A549 (cell line): ENCODE measurements at regions not wholly inside any gene's neighbourhood (a gene's known extent, or its start where the extent isn't known, plus 50 kb on each side); places are given as distances from the start of the nearest gene placed in this dataset.

Experiments
- ATAC-seq, 2 experiments: fragments of 200-7000 bp in 1 of 2; fragments of >200 bp in 1 of 2; cut with Nextera tagmentation in 1 of 2; cut with Tn5 transposase in 1 of 2; 3 replicates each; pipeline versions ENCODE4 v1.8.0 to v1.9.1; 2018 to 2020; ENCODE audit warnings: mild to moderate bottlenecking in 1 of 2, moderate library complexity in 1 of 2
- CTCF ChIA-PET: fragments of 300-600 bp; sonication (Branson Sonifier 250); formaldehyde crosslinking; extraction: SDS; loops from one replicate; lab custom pipeline; 2021; ENCODE audit warnings: antibody characterized with exemption, inconsistent platforms; lab: Yijun Ruan, JAX
- POLR2A ChIA-PET: fragments of 350-600 bp; formaldehyde crosslinking; extraction: SDS; loops from one replicate; lab custom pipeline; 2021; ENCODE audit warnings: antibody characterized with exemption, inconsistent platforms; lab: Yijun Ruan, JAX
- DNase-seq, 2 experiments: peaks; one replicate each; pipeline versions ENCODE4 v3.0.0 to v3.0.0-alpha.2; 2011 to 2016; ENCODE audit warnings: low read depth in 1 of 2, low spot score in 1 of 2
- FAIRE-seq: peaks from 2 replicates; lab custom pipeline; 2011; peaks lifted over from hg19 to GRCh38; lab: Jason Lieb, UNC
- H3K27ac ChIP-seq, 2 experiments: fragments of >200 bp; sonication (Bioruptor Twin); formaldehyde crosslinking; 3 replicates each; pipeline ENCODE4 v1.5.1; 2016 to 2017
- H3K4me1 ChIP-seq: fragments of >200 bp; sonication (Bioruptor Twin); formaldehyde crosslinking; 3 replicates; pipeline ENCODE4 v1.6.1; 2016
- H3K4me2 ChIP-seq: fragments of >200 bp; sonication (Bioruptor Twin); formaldehyde crosslinking; 3 replicates; pipeline ENCODE4 v1.6.1; 2016
- H3K4me3 ChIP-seq: fragments of >200 bp; sonication (Bioruptor Twin); formaldehyde crosslinking; 3 replicates; pipeline ENCODE4 v1.5.1; 2016
- H3K9me3 ChIP-seq: fragments of >200 bp; sonication (Bioruptor Twin); formaldehyde crosslinking; 3 replicates; pipeline ENCODE4 v1.6.1; 2016
- CBX2 ChIP-seq: fragments of 200-600 bp; sonication (generic); IDR thresholded peaks from 2 replicates; pipeline ENCODE4 v1.6.1; 2016; ENCODE audit warnings: low read depth, mild to moderate bottlenecking, borderline replicate concordance
- CHD4 ChIP-seq: fragments of 200-600 bp; sonication (generic); IDR thresholded peaks from 2 replicates; pipeline ENCODE4 v1.6.1; 2016; ENCODE audit warnings: antibody characterized with exemption, mild to moderate bottlenecking, borderline replicate concordance
- EHF ChIP-seq: fragments of 250-450 bp; sonication (Bioruptor Pico); IDR thresholded peaks from 2 replicates; pipeline ENCODE4 v1.5.0; 2020; ENCODE audit warnings: mild to moderate bottlenecking
- EHMT2 ChIP-seq: fragments of 200-600 bp; sonication (generic); IDR thresholded peaks from 2 replicates; pipeline ENCODE4 v1.6.1; 2016; ENCODE audit warnings: antibody characterized with exemption, low read depth, mild to moderate bottlenecking, moderate library complexity
- ESRRA ChIP-seq: fragments of 150-350 bp; IDR thresholded peaks from 2 replicates; pipeline ENCODE4 v1.6.1; 2014; ENCODE audit warnings: mild to moderate bottlenecking, low read length, borderline replicate concordance
- FOSB ChIP-seq: fragments of 250-450 bp; sonication (Bioruptor Pico); IDR thresholded peaks from 2 replicates; pipeline ENCODE4 v1.5.0; 2020; ENCODE audit warnings: mild to moderate bottlenecking, moderate library complexity
- GATA3 ChIP-seq: IDR thresholded peaks from 2 replicates; pipeline ENCODE4 v1.6.1; 2012; ENCODE audit warnings: borderline replicate concordance
- HEYL ChIP-seq: fragments of 250-450 bp; sonication (Bioruptor Pico); IDR thresholded peaks from 2 replicates; pipeline ENCODE4 v1.8.0; 2021; ENCODE audit warnings: mild to moderate bottlenecking, moderate library complexity
- HOXA7 ChIP-seq: fragments of 250-450 bp; sonication (Bioruptor Pico); IDR thresholded peaks from 2 replicates; pipeline ENCODE4 v1.5.0; 2020; ENCODE audit warnings: mild to moderate bottlenecking, moderate library complexity
- JUN ChIP-seq, 2 experiments: fragments of >200 bp; sonication (Bioruptor Twin); formaldehyde crosslinking; IDR thresholded peaks; 2 replicates in 1 of 2; 3 replicates in 1 of 2; pipeline ENCODE4 v1.6.1; 2016 to 2017
- KDM1A ChIP-seq: fragments of 200-600 bp; sonication (generic); IDR thresholded peaks from 2 replicates; pipeline ENCODE4 v1.6.1; 2016; ENCODE audit warnings: low read depth, mild to moderate bottlenecking
- MAZ ChIP-seq: fragments of 150-350 bp; IDR thresholded peaks from 2 replicates; pipeline ENCODE4 v1.6.1; 2014; ENCODE audit warnings: antibody characterized with exemption, low read depth, low read length, borderline replicate concordance
- NFE2L2 ChIP-seq: fragments of 150-350 bp; conservative IDR thresholded peaks from 2 replicates; pipeline ENCODE4 v1.6.1; 2014; ENCODE audit warnings: low read length
- NPAS2 ChIP-seq: fragments of 250-450 bp; sonication (Bioruptor Pico); IDR thresholded peaks from 2 replicates; pipeline ENCODE4 v1.8.0; 2022; ENCODE audit warnings: mild to moderate bottlenecking, moderate library complexity, borderline replicate concordance
- NR3C1 ChIP-seq: fragments of >200 bp; sonication (Bioruptor Twin); formaldehyde crosslinking; IDR thresholded peaks from 3 replicates; pipeline ENCODE4 v1.6.1; 2017
- PHF8 ChIP-seq: fragments of 200-600 bp; sonication (generic); IDR thresholded peaks from 2 replicates; pipeline ENCODE4 v1.6.1; 2016; ENCODE audit warnings: low read depth, mild to moderate bottlenecking, antibody characterized with exemption, moderate library complexity, borderline replicate concordance
- SMC3 ChIP-seq: fragments of >200 bp; sonication (Bioruptor Twin); formaldehyde crosslinking; IDR thresholded peaks from 3 replicates; pipeline ENCODE4 v1.6.1; 2018; ENCODE audit warnings: inconsistent platforms
- TFCP2L1 ChIP-seq: fragments of 250-450 bp; sonication (Bioruptor Pico); IDR thresholded peaks from 2 replicates; pipeline ENCODE4 v1.5.0; 2021; ENCODE audit warnings: mild to moderate bottlenecking
- ZFP36 ChIP-seq: fragments of 450-650 bp; IDR thresholded peaks from 2 replicates; pipeline ENCODE4 v1.6.1; 2014; ENCODE audit warnings: borderline replicate concordance; ENCODE audit not compliant: partially characterized antibody
- ZNF302 ChIP-seq: fragments of 250-450 bp; sonication (Bioruptor Pico); IDR thresholded peaks from 2 replicates; pipeline ENCODE4 v1.9.0; 2021; ENCODE audit warnings: inconsistent platforms, mild to moderate bottlenecking, moderate library complexity
- WGBS: methylation state at CpG from one replicate; pipeline ENCODE4 v1.1.6; 2017; ENCODE audit errors: missing lambda C conversion rate; 5-methylcytosine and 5-hydroxymethylcytosine counted together
- TF ChIP-seq, protein P1 (sequence below): fragments of 250-450 bp; sonication (Bioruptor Pico); IDR thresholded peaks from 2 replicates; pipeline ENCODE4 v1.5.0; 2021; ENCODE audit warnings: mild to moderate bottlenecking, moderate library complexity, borderline replicate concordance
- TF ChIP-seq, protein P2 (sequence below): fragments of >200 bp; sonication (Bioruptor Twin); formaldehyde crosslinking; IDR thresholded peaks from 2 replicates; pipeline ENCODE4 v1.6.1; 2016
- TF ChIP-seq, protein P3 (sequence below): IDR thresholded peaks from 2 replicates; pipeline ENCODE4 v1.6.1; 2012
- TF ChIP-seq, protein P4 (sequence below): fragments of >200 bp; sonication (Bioruptor Twin); formaldehyde crosslinking; IDR thresholded peaks from 3 replicates; pipeline ENCODE4 v1.6.1; 2016

DNA sequence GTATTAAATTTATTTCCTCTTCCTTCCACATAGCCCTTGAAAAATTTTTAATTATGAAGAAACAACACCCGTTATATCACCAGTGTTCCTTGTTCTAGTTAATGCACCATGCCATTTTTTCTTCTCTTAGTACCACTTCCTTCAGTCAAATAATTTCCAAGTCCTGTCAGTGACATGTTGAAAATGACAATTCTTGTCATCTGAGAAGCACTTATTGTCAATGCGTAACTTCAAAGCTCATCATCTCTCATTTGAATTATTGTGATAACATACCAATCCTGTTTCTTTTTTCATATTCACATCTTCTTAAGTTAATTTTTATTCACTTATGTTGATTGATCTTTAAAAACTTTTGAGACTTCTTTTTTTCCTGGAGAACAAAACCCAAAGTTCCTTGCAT lies 320.4 kb downstream of the ASXL3 start (continued):
- no peak for TF ChIP-seq FOSB (CRISPR knock-in tag)

- TF ChIP-seq ZNF302 (CRISPR knock-in tag) (no peak), PHF8 (no peak), NPAS2 (CRISPR knock-in tag) (no peak)
- TF ChIP-seq, all 56 proteins: peak for 0
- ChIA-PET POLR2A (no interaction called here), CTCF (no interaction called here)
- FAIRE-seq (no peak), ATAC-seq (no peak), DNase-seq (no peak)
- Histone ChIP-seq H3K4me2 (no peak overlapping the region), H3K9me3 (no peaks in the 10 kb centered on the region), H3K27ac (no peak overlapping the region), H3K4me3 (no peak overlapping the region), H3K4me1 (no peaks in the 10 kb centered on the region)
- WGBS = 0% methylated on average over 1 of the region's 1 CpG
Measured at GRCh38 chr18:33878213-33878612, 300.2 kb downstream of the ASXL3 start.

DNA sequence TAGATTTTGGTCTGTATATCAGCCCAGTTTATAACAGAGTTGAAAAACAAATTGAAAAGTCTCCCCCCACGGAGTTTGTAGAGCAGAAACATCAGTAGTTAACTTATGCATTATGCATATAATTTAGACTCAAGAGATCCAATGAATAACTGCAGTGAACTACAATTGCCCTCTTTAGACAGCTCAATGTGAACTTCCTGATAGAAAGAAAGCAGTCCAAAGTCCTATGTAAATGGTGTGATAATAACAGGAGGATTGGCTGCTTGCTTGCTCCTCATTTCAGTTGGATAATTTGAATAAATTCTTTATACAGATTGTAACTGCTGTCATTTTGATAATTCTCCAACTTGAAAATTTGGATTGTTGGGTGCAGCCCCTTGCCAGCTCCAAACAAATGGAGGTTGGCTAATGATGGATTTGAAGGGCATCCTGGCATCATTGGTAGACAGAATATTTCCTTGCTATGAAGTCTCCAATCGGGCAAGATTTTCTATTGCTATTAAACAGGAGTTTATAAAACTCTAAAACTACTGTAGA lies 297.1 kb downstream of the ASXL3 start:
- FAIRE-seq = no peak

DNA sequence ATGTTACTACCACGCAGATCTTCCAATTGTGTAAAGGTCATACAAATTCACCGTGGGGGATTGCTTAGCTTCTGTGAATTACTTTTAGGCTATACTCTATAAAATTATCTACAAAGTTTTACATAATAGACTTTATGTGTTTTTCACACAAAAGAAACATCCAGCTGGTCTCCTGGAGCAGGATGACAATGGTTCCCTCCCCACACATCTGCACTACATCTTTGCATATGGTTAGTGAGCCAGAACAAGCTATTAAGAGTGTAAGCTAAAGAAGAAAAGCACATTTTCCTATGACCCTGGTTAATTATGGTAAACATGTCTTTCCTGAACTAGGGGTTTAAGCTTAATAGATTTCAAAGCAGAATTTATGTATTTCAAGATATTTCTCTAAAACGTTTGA lies 295.1 kb downstream of the ASXL3 start:
- FAIRE-seq = no peak
- no peak for TF ChIP-seq MAZ
- no peak for TF ChIP-seq GATA3
- no peak for TF ChIP-seq KDM1A
- TF ChIP-seq CBX2 = no peak
- no peak for TF ChIP-seq PHF8
- TF ChIP-seq TFCP2L1 (CRISPR knock-in tag) = no peak
- no peak for TF ChIP-seq HEYL (CRISPR knock-in tag)
- TF ChIP-seq NPAS2 (CRISPR knock-in tag) = no peak
- no peak for TF ChIP-seq NR3C1
- no peaks in the 10 kb centered on the region for H3K4me1 ChIP-seq
- POLR2A ChIA-PET = no interaction called here
- H3K4me2 ChIP-seq = no peak overlapping the region
- CTCF ChIA-PET = no interaction called here
- no peak for DNase-seq
- ATAC-seq = no peak
- H3K4me3 ChIP-seq = no peak overlapping the region
- 2% methylated on average over 3 of the region's 3 CpGs for WGBS
- no peak overlapping the region for H3K27ac ChIP-seq
- no peaks in the 10 kb centered on the region for H3K9me3 ChIP-seq

More for the DNA sequence above, 297.1 kb downstream of the ASXL3 start:
- H3K4me1 ChIP-seq = no peaks in the 10 kb centered on the region
- TF ChIP-seq ZFP36 = no peak
- no peak for TF ChIP-seq EHMT2
- TF ChIP-seq, protein P1, sequence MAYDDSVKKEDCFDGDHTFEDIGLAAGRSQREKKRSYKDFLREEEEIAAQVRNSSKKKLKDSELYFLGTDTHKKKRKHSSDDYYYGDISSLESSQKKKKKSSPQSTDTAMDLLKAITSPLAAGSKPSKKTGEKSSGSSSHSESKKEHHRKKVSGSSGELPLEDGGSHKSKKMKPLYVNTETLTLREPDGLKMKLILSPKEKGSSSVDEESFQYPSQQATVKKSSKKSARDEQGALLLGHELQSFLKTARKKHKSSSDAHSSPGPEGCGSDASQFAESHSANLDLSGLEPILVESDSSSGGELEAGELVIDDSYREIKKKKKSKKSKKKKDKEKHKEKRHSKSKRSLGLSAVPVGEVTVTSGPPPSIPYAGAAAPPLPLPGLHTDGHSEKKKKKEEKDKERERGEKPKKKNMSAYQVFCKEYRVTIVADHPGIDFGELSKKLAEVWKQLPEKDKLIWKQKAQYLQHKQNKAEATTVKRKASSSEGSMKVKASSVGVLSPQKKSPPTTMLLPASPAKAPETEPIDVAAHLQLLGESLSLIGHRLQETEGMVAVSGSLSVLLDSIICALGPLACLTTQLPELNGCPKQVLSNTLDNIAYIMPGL = no peak
- no peak for TF ChIP-seq GATA3
- TF ChIP-seq EHF (CRISPR knock-in tag) = no peak
- TF ChIP-seq JUN (IDR thresholded peaks at IDR 0.05) = no peak
- no peak for TF ChIP-seq SMC3
- TF ChIP-seq, protein P2, sequence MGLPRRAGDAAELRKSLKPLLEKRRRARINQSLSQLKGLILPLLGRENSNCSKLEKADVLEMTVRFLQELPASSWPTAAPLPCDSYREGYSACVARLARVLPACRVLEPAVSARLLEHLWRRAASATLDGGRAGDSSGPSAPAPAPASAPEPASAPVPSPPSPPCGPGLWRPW = no peak
- no peak for TF ChIP-seq HOXA7
- TF ChIP-seq ESRRA = no peak
- TF ChIP-seq CHD4 = no peak
- TF ChIP-seq, protein P3, sequence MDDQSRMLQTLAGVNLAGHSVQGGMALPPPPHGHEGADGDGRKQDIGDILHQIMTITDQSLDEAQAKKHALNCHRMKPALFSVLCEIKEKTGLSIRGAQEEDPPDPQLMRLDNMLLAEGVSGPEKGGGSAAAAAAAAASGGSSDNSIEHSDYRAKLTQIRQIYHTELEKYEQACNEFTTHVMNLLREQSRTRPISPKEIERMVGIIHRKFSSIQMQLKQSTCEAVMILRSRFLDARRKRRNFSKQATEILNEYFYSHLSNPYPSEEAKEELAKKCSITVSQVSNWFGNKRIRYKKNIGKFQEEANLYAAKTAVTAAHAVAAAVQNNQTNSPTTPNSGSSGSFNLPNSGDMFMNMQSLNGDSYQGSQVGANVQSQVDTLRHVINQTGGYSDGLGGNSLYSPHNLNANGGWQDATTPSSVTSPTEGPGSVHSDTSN = no peak
- TF ChIP-seq HEYL (CRISPR knock-in tag) = no peak
- no peak for TF ChIP-seq NFE2L2
- TF ChIP-seq, protein P4, sequence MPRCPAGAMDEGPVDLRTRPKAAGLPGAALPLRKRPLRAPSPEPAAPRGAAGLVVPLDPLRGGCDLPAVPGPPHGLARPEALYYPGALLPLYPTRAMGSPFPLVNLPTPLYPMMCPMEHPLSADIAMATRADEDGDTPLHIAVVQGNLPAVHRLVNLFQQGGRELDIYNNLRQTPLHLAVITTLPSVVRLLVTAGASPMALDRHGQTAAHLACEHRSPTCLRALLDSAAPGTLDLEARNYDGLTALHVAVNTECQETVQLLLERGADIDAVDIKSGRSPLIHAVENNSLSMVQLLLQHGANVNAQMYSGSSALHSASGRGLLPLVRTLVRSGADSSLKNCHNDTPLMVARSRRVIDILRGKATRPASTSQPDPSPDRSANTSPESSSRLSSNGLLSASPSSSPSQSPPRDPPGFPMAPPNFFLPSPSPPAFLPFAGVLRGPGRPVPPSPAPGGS = no peak
- no peak for ATAC-seq
- DNase-seq = no peak
- H3K27ac ChIP-seq = no peak overlapping the region
- ChIA-PET CTCF (no interaction called here), POLR2A (no interaction called here)
- no peaks in the 10 kb centered on the region for H3K9me3 ChIP-seq
- no peak overlapping the region for H3K4me2 ChIP-seq
- H3K4me3 ChIP-seq = no peak overlapping the region
- 0% methylated on average over 2 of the region's 2 CpGs for WGBS
